ENCODE measurements at regions not wholly inside any gene's neighbourhood (a gene's known extent, or its start where the extent isn't known, plus 50 kb on each side); places are given as distances from the start of the nearest gene placed in this dataset.

DNA sequence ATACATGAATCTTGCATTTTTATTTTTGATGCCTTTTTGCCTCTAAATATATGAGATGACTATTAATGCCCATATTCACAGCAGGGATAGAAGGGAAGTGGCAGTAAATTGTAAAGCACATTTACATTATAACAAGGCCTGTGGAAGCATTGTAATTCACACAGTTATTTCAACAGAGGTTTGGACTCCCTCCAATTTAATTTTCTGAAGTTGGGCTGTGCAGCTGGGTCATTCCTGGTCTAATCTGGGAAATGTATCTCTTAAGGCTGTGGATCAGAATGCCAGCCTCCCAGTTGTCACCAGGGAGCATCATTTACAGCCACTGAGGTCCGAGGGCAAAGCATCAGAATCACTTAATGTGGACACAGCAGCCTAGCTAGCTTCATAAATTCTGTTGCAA lies 434.5 kb downstream of the MFSD1 start:
- TF ChIP-seq CTCF (IDR thresholded peaks at IDR 0.05) = no peak
- no peak for TF ChIP-seq POLR2AphosphoS5 (IDR thresholded peaks at IDR 0.05)
- no peak for TF ChIP-seq POLR2A (IDR thresholded peaks at IDR 0.05)
- no peak for TF ChIP-seq EP300 (IDR thresholded peaks at IDR 0.05; ENCODE audit: low read depth)
